Epithelial cell of esophagus (primary cell): ENCODE measurements at regions not wholly inside any gene's neighbourhood (a gene's known extent, or its start where the extent isn't known, plus 50 kb on each side); places are given as distances from the start of the nearest gene placed in this dataset.

Source experiments
- DNase-seq: peaks from one replicate; pipeline ENCODE4 v3.0.0; 2010; ENCODE audit warnings: low read depth
- H3K4me3 ChIP-seq: 2 replicates; pipeline ENCODE4 v1.5.1; 2011; ENCODE audit warnings: mild to moderate bottlenecking, low read length, control low read depth
- TF ChIP-seq, protein P1 (sequence below): IDR thresholded peaks from 2 replicates; pipeline ENCODE4 v1.5.1; 2011; ENCODE audit warnings: low read depth, mild to moderate bottlenecking, low read length, control low read depth, inconsistent platforms; ENCODE audit not compliant: insufficient read depth; ENCODE audit errors: missing control alignments

DNA sequence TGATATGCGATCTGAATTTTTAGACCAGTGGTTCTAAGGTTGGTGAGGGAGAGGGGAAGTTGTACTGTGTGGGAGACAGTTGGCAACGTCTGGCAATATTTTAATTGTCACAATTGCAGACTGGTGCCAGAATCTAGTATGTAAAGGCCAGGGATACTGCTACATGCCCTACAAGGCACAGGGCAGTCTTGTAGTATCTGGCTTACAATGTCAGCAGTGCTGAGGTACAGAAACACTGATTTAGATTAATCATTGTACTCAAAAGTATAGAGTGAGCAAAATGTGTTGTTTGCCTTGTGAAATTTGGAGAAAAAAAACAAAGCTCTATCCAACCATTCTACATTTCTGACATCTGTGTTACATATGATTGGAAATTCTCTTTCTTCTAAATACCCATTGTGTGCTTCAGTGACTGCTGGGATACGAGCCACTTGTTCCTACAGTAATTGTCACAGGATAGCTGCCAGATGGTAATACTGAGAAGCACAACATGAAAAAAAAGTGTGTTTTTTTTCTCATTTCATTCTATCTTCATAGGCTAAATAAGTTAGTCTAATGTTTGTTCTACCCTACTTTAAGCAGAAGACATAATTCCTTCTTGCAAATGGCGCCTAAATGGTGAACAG lies 526.7 kb upstream of the AGA start:
- no peak for DNase-seq
- no peak overlapping the region for H3K4me3 ChIP-seq
- TF ChIP-seq, protein P1, sequence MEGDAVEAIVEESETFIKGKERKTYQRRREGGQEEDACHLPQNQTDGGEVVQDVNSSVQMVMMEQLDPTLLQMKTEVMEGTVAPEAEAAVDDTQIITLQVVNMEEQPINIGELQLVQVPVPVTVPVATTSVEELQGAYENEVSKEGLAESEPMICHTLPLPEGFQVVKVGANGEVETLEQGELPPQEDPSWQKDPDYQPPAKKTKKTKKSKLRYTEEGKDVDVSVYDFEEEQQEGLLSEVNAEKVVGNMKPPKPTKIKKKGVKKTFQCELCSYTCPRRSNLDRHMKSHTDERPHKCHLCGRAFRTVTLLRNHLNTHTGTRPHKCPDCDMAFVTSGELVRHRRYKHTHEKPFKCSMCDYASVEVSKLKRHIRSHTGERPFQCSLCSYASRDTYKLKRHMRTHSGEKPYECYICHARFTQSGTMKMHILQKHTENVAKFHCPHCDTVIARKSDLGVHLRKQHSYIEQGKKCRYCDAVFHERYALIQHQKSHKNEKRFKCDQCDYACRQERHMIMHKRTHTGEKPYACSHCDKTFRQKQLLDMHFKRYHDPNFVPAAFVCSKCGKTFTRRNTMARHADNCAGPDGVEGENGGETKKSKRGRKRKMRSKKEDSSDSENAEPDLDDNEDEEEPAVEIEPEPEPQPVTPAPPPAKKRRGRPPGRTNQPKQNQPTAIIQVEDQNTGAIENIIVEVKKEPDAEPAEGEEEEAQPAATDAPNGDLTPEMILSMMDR: no peak

DNA sequence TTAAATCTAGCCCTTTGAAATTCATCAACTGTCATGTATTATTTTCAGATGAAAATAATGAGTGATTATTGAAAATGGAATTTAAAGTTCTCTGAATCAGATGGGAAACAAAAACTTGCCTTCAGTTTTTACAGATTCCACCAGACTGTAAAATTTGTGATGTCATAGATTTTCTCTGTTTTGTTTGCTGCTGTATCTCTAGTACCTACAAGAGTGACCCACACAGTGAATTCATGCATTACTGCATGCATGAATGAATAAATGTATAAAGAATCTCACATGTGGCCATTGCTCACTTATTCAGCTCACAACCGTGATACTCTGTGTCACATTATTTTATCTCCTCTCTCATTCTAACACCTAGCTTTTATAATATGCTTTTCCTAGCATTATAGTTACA lies 532.2 kb upstream of the AGA start:
- TF ChIP-seq, protein P1: no peak
- no peak for DNase-seq
- no peak overlapping the region for H3K4me3 ChIP-seq

DNA sequence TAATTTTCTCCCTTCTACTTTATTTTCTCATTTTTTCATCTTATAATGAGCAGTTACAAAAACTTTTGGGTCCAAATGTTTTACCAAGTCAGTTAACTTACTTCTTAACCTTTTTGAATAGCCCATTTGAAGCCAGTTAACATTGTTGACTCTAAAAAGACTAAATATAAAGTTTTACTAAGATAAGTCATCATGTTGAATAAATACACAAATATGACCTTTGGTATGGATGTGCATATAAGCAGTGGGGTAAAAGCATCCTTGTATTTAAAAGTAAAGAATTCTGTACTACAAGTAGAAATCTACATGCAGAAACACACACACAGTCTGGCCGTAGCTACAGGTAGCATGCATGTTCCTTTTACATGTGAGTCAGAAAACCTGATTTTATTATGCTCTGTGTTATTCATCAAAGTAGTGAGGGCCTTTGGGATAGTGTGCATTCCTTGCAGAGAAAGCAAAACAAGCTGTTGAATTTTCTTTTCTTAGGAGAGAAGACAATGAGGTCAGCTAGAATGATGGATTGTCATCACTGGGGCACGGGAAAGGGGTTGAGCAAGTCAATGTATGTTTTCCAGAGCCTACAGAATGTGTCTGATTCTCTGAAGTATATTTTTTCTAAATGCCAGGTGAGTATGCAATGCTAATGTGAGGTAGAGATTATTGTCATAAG lies 533.2 kb upstream of the AGA start:
- TF ChIP-seq, protein P1: no peak
- no peak for DNase-seq
- H3K4me3 ChIP-seq: no peak overlapping the region

DNA sequence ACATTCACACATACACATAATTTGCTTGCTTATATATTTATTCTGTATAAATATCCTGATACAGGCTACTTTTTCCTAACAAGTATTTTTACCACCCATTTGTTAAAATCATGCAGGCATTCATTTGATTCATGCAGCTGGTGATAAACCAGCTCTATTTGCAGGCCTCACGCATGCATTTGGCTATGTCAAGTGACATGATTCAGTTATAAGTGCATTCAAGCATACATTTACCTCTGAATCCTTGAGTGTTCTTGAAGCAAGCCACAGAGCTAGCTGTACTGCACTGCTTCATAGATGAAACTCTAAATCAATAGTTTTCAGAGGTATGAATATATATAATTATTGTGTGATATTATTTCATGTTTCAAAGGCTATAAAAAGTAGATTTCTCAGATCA lies 544.0 kb upstream of the AGA start:
- TF ChIP-seq, protein P1: no peak
- no peak overlapping the region for H3K4me3 ChIP-seq
- DNase-seq: no peak

DNA sequence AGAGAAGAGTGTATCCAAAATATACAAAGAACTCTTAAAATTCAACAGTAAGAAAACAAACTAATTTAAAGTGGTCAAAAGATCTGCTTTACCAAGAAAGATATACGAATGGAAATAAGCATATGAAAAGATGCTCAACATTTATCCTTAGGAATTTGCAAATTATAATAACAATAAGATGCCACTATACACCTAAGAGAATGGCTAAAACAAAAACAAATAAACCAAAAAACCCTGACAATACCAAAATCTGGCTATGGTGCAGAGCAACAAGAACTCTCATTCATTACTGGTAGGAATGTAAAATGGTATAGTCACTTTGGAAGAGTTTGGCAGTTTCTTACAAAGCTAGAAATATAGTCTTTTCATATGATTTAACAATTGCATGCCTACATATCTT lies 545.7 kb upstream of the AGA start:
- no peak for DNase-seq
- H3K4me3 ChIP-seq: no peak overlapping the region
- TF ChIP-seq, protein P1: no peak

DNA sequence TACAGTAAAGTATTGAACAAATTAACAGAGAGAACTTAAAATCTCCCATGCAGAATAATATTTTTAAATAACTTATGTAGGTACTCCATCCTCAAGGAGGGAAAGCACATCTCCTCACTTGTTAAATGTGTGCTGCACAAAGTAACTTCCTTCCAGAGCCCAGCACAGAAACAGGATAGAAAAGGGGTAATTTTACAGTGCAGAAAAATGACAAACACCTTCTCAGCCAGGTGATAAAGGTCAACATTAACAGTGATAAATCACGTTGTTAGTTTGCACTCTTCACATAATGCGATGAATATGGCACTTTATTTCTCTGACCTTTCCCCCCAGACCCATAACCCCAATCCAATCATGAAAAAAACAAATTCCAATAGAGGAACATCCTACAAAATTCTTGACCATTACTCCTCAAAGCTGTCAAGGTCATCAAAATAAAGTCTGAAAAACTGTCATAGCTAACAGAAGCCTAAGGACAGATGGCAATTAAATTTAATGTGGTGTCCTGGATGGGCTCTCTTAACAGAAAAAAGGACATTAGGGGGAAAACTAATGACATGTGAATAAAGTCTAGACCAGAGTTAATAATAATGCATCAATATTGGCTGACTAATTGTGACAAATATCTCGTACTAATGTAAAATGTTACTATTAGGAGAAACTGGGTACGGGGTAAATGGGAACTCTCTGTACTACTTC lies 547.4 kb upstream of the AGA start:
- H3K4me3 ChIP-seq: no peak overlapping the region
- TF ChIP-seq, protein P1: no peak
- DNase-seq: no peak
